ENCODE measurements at regions not wholly inside any gene's neighbourhood (a gene's known extent, or its start where the extent isn't known, plus 50 kb on each side); places are given as distances from the start of the nearest gene placed in this dataset.
A peak's percentile ranks its signal among the peaks of the same experiment; 100 is the strongest.

GRCh38 chr6:15082708-15083107, 163.2 kb upstream of the JARID2 start:
- FAIRE-seq (no peak), DNase-seq (ENCODE audit: low read depth) (no peak)
- TF ChIP-seq, protein P1, sequence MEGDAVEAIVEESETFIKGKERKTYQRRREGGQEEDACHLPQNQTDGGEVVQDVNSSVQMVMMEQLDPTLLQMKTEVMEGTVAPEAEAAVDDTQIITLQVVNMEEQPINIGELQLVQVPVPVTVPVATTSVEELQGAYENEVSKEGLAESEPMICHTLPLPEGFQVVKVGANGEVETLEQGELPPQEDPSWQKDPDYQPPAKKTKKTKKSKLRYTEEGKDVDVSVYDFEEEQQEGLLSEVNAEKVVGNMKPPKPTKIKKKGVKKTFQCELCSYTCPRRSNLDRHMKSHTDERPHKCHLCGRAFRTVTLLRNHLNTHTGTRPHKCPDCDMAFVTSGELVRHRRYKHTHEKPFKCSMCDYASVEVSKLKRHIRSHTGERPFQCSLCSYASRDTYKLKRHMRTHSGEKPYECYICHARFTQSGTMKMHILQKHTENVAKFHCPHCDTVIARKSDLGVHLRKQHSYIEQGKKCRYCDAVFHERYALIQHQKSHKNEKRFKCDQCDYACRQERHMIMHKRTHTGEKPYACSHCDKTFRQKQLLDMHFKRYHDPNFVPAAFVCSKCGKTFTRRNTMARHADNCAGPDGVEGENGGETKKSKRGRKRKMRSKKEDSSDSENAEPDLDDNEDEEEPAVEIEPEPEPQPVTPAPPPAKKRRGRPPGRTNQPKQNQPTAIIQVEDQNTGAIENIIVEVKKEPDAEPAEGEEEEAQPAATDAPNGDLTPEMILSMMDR (IDR thresholded peaks at IDR 0.05; ENCODE audit: insufficient read depth, low read length, severe bottlenecking): no peak
- H3K36me3 ChIP-seq (ENCODE audit: control insufficient read depth, insufficient read depth, low read length): no peaks in the 10 kb centered on the region
- H3K4me3 ChIP-seq (ENCODE audit: low read depth, low read length): no peak overlapping the region
- no peaks in the 10 kb centered on the region for H3K27me3 ChIP-seq (ENCODE audit: control insufficient read depth, insufficient read depth, low read length)

GRCh38 chr6:15086348-15087158, 159.3 kb upstream of the JARID2 start:
- Histone ChIP-seq H3K4me3 (ENCODE audit: low read depth, low read length) (no peak overlapping the region), H3K36me3 (ENCODE audit: control insufficient read depth, insufficient read depth, low read length) (no peaks in the 10 kb centered on the region), H3K27me3 (ENCODE audit: control insufficient read depth, insufficient read depth, low read length) (no peaks in the 10 kb centered on the region)
- no peak for DNase-seq (ENCODE audit: low read depth)
- TF ChIP-seq, protein P1 (IDR thresholded peaks at IDR 0.05; ENCODE audit: insufficient read depth, low read length, severe bottlenecking): no peak
- no peak for FAIRE-seq

DNA sequence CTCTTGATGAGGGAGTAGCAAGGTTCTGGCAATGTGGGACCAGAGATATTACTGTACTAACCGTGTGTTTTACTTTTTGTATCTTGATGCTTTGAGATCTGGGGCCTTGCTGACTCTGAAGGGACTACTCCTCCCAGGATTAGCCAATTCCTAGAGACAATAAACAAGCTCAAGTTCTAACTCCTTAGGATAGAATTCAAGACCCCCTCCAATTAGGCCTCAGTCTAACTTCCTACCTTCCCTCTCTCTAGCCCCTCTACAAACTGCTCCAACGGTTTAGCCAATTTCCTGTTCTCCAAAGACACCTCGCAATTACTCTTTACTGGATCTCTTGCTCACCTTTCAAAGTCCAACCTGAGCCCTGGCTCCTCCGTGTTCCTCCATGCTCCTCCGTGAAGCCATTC, 158.7 kb upstream of the JARID2 start:
- Histone ChIP-seq H3K36me3 (ENCODE audit: control insufficient read depth, insufficient read depth, low read length) (no peaks in the 10 kb centered on the region), H3K27me3 (ENCODE audit: control insufficient read depth, insufficient read depth, low read length) (no peaks in the 10 kb centered on the region), H3K4me3 (ENCODE audit: low read depth, low read length) (no peak overlapping the region)
- DNase-seq (ENCODE audit: low read depth) (no peak), FAIRE-seq (no peak)
- TF ChIP-seq, protein P1 (IDR thresholded peaks at IDR 0.05; ENCODE audit: insufficient read depth, low read length, severe bottlenecking): no peak

DNA sequence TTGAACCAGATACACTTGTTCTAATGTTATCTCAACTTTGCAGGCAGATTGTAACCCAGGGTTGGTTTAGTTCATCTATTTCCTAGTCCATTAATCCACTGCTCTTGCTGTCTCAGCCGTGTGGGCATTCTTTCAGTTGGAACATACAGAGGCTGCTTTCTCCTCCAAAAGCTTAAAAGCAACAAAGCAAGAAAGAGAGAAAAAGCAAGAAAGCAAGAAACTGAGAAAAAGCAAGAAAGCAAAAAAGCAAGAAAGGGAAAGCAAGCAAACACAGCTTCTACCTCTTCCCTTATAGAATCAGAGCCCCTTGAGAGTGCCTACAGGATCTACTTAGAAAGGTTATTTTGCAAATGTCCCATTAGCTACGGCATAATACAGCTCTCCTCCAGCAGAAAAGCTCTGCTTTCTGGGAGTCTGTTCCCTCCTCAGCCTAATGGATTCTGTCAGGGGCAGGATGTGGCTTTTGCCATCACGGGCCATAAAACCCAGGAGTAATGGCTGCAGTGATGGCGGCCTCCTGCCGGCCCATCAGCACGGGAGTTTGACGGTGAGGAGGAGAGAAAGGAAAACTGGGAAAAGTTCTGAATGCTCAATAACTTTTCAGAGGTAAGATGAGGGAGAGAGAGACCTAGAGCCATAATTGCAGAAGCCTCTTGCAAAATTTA, 156.8 kb upstream of the JARID2 start:
- TF ChIP-seq, protein P1 (IDR thresholded peaks at IDR 0.05; ENCODE audit: insufficient read depth, low read length, severe bottlenecking): no peak
- FAIRE-seq (no peak), DNase-seq (ENCODE audit: low read depth) (no peak)
- no peaks in the 10 kb centered on the region for H3K36me3 ChIP-seq (ENCODE audit: control insufficient read depth, insufficient read depth, low read length)
- H3K4me3 ChIP-seq (ENCODE audit: low read depth, low read length): no peak overlapping the region
- no peaks in the 10 kb centered on the region for H3K27me3 ChIP-seq (ENCODE audit: control insufficient read depth, insufficient read depth, low read length)

DNA sequence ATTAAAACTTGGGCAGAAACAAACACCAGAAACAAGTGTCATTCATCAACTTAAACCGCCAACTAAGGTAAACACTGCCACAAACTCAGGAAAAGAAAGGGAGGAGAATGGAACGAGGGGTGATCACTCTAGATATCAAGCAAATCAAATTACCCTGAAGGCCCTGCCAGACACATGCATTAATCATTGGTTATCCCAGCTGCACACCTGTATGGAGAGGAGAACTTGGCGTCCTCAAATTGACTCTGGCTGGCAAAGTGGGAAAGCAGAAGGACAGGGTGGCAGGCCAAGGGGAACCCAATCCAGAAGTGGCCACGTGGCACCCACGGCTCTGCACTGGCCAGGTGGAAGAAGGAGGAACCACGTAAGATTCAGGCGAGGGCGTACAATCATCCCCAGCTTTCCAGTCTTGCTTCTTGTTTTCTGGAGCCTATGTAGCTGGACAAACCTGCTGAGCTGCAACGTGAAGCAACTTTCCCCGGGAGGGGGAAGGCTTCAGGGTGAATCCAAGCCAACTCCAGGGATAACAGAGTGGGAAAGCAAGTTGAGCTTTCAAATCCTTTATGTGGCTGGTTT, 156.2 kb upstream of the JARID2 start:
- TF ChIP-seq, protein P1 (IDR thresholded peaks at IDR 0.05; ENCODE audit: insufficient read depth, low read length, severe bottlenecking): no peak
- H3K4me3 ChIP-seq (ENCODE audit: low read depth, low read length): no peak overlapping the region
- DNase-seq (ENCODE audit: low read depth) (peak; percentile 79), FAIRE-seq (no peak)
- no peaks in the 10 kb centered on the region for H3K27me3 ChIP-seq (ENCODE audit: control insufficient read depth, insufficient read depth, low read length)
- H3K36me3 ChIP-seq (ENCODE audit: control insufficient read depth, insufficient read depth, low read length): no peaks in the 10 kb centered on the region
